IMR-90 (cell line): ENCODE measurements at regions not wholly inside any gene's neighbourhood (a gene's known extent, or its start where the extent isn't known, plus 50 kb on each side); places are given as distances from the start of the nearest gene placed in this dataset.

Experiments used
- ATAC-seq: fragments of 200-7000 bp; cut with Tn5 transposase; 2 replicates; pipeline ENCODE4 v1.9.1; 2020; ENCODE audit warnings: low read depth, mild to moderate bottlenecking, moderate library complexity
- BruUV-seq: library from RNA; stranded (reverse); fragments of 400-500 nt; replicated peaks from 2 replicates; lab custom pipeline; 2021; lab: Mats Ljungman, UMichigan
- CTCF ChIA-PET: fragments of 300-600 bp; formaldehyde crosslinking; extraction: SDS; loops from one replicate; lab custom pipeline; 2021; ENCODE audit warnings: antibody characterized with exemption; lab: Yijun Ruan, JAX
- POLR2A ChIA-PET: fragments of 300-600 bp; sonication (Branson Sonifier 250); formaldehyde crosslinking; loops from one replicate; lab custom pipeline; 2022; ENCODE audit warnings: antibody characterized with exemption; ENCODE audit not compliant: unreplicated experiment; lab: Charles Lee
- DNase-seq: peaks from one replicate; pipeline ENCODE4 v3.0.0; 2013
- H2AFZ ChIP-seq: replicated peaks from 2 replicates; pipeline ENCODE3; 2013; ENCODE audit warnings: low read length, mild to moderate bottlenecking; ENCODE audit not compliant: poor library complexity
- H2AK5ac ChIP-seq: 2 replicates; pipeline ENCODE4 v1.6.1; 2013; ENCODE audit warnings: low read depth, low read length, inconsistent platforms
- H2AK9ac ChIP-seq: replicated peaks from 2 replicates; pipeline ENCODE3; 2013; ENCODE audit warnings: mild to moderate bottlenecking, low read depth, low read length, moderate library complexity; ENCODE audit not compliant: poor library complexity
- H2BK120ac ChIP-seq: 2 replicates; pipeline ENCODE4 v1.6.1; 2013; ENCODE audit warnings: low read depth, low read length, inconsistent platforms
- H2BK15ac ChIP-seq: 3 replicates; pipeline ENCODE4 v1.6.1; 2013; ENCODE audit warnings: low read depth, low read length, inconsistent platforms
- H2BK20ac ChIP-seq: 2 replicates; pipeline ENCODE4 v1.6.1; 2013; ENCODE audit warnings: low read depth, mild to moderate bottlenecking, inconsistent platforms, low read length, moderate library complexity
- H2BK5ac ChIP-seq: 2 replicates; pipeline ENCODE4 v1.6.1; 2013; ENCODE audit warnings: mild to moderate bottlenecking, low read depth, low read length, inconsistent platforms; ENCODE audit not compliant: poor library complexity, severe bottlenecking
- H3K14ac ChIP-seq: replicated peaks from 2 replicates; pipeline ENCODE4 v1.6.1; 2013; ENCODE audit warnings: low read depth, low read length, inconsistent platforms
- H3K18ac ChIP-seq: 2 replicates; pipeline ENCODE4 v1.6.1; 2013; ENCODE audit warnings: low read depth, low read length, control low read depth
- H3K23ac ChIP-seq: 2 replicates; pipeline ENCODE4 v1.6.1; 2013; ENCODE audit warnings: low read depth, low read length, inconsistent platforms
- H3K27ac ChIP-seq: 2 replicates; pipeline ENCODE4 v1.5.1; 2013; ENCODE audit warnings: mild to moderate bottlenecking, control low read depth, low read length; ENCODE audit not compliant: insufficient read depth
- H3K27me3 ChIP-seq: 2 replicates; pipeline ENCODE4 v1.6.1; 2013; ENCODE audit warnings: low read length; ENCODE audit not compliant: control insufficient read depth, insufficient read depth
- H3K36me3 ChIP-seq: 2 replicates; pipeline ENCODE4 v1.6.1; 2013; ENCODE audit warnings: low read length, mixed read lengths; ENCODE audit not compliant: control insufficient read depth, insufficient read depth
- H3K4ac ChIP-seq: 2 replicates; pipeline ENCODE4 v1.6.1; 2013; ENCODE audit warnings: low read depth, low read length, inconsistent platforms
- H3K4me1 ChIP-seq: 2 replicates; pipeline ENCODE4 v1.6.1; 2013; ENCODE audit warnings: low read length, mixed read lengths; ENCODE audit not compliant: control insufficient read depth, insufficient read depth
- H3K4me2 ChIP-seq: 2 replicates; pipeline ENCODE4 v1.6.1; 2013; ENCODE audit warnings: low read depth, mild to moderate bottlenecking, control low read depth, low read length, moderate library complexity
- H3K4me3 ChIP-seq: 2 replicates; pipeline ENCODE4 v1.5.1; 2013; ENCODE audit warnings: low read depth, mild to moderate bottlenecking, control low read depth, low read length, moderate library complexity; ENCODE audit not compliant: insufficient read depth
- H3K56ac ChIP-seq: 2 replicates; pipeline ENCODE4 v1.6.1; 2013; ENCODE audit warnings: low read length, inconsistent platforms; ENCODE audit not compliant: insufficient read depth; ENCODE audit errors: extremely low read depth
- H3K79me1 ChIP-seq, 2 experiments: 2 replicates each; pipeline ENCODE4 v1.6.1; 2013; ENCODE audit warnings: low read length in 2 of 2, inconsistent platforms in 1 of 2, low read depth in 1 of 2
- H3K9ac ChIP-seq: 2 replicates; pipeline ENCODE4 v1.6.1; 2013; ENCODE audit warnings: low read depth, low read length, control low read depth
- H3K9me1 ChIP-seq: 2 replicates; pipeline ENCODE4 v1.6.1; 2013; ENCODE audit warnings: low read length, inconsistent platforms; ENCODE audit not compliant: insufficient read depth
- H3K9me3 ChIP-seq: 2 replicates; pipeline ENCODE4 v1.6.1; 2013; ENCODE audit warnings: low read length; ENCODE audit not compliant: control insufficient read depth, insufficient read depth
- H4K20me1 ChIP-seq: 2 replicates; pipeline ENCODE4 v1.6.1; 2013; ENCODE audit warnings: low read length, inconsistent platforms; ENCODE audit not compliant: insufficient read depth
- H4K5ac ChIP-seq: 2 replicates; pipeline ENCODE4 v1.6.1; 2013; ENCODE audit warnings: mild to moderate bottlenecking, low read depth, low read length, control low read depth
- H4K8ac ChIP-seq, 2 experiments: 2 replicates each; pipeline ENCODE4 v1.6.1; 2013; ENCODE audit warnings: low read depth in 2 of 2, low read length in 2 of 2, control low read depth in 1 of 2, inconsistent platforms in 1 of 2
- H4K91ac ChIP-seq: 2 replicates; pipeline ENCODE4 v1.6.1; 2013; ENCODE audit warnings: low read depth, low read length, inconsistent platforms; ENCODE audit not compliant: insufficient read depth
- FOS ChIP-seq: fragments of 150-350 bp; IDR thresholded peaks from 2 replicates; pipeline ENCODE4 v1.6.1; 2016; ENCODE audit warnings: low read depth, low read length
- MAFK ChIP-seq: IDR thresholded peaks from 2 replicates; pipeline ENCODE4 v1.6.1; 2012; ENCODE audit warnings: low read depth, low read length, improper control_type of control experiment
- RCOR1 ChIP-seq: IDR thresholded peaks from 2 replicates; pipeline ENCODE4 v1.6.1; 2012; ENCODE audit warnings: mild to moderate bottlenecking, low read length, improper control_type of control experiment; ENCODE audit not compliant: insufficient replicate concordance
- SMC3 ChIP-seq: fragments of 150-350 bp; IDR thresholded peaks from 2 replicates; pipeline ENCODE4 v1.6.1; 2016; ENCODE audit warnings: low read depth, mild to moderate bottlenecking, antibody characterized with exemption, low read length, moderate library complexity
- WGBS, 2 experiments: methylation state at CpG; one replicate each; pipeline versions ENCODE4 v1.1.5 to v1.1.7; 2013; ENCODE audit warnings: missing lambda C conversion rate in 2 of 2; ENCODE audit not compliant: insufficient read length in 1 of 2; ENCODE audit errors: extremely low coverage in 2 of 2; 5-methylcytosine and 5-hydroxymethylcytosine counted together
- dilution Hi-C: fragments of 300-500 bp; cut with HindIII; formaldehyde crosslinking; loops from one replicate; pipeline ENCODE4 v1.14.3; 2018; ENCODE audit warnings: low sequenced_read_pairs; ENCODE audit not compliant: unreplicated experiment
- in situ Hi-C: fragments of 300-500 bp; cut with MboI; formaldehyde crosslinking; loops from 3 replicates; pipeline ENCODE4 v1.14.3; 2019; ENCODE audit warnings: low sequenced_read_pairs, inconsistent platforms, mixed read lengths
- intact Hi-C: fragments of 100-400 bp; cut with micrococcal nuclease; formaldehyde crosslinking; loops from 2 replicates; pipeline ENCODE4 v1.10.0; 2022
- TF ChIP-seq, protein P1 (sequence below): conservative IDR thresholded peaks from 2 replicates; pipeline ENCODE4 v1.5.1; 2012; ENCODE audit warnings: mild to moderate bottlenecking, low read depth, low read length, improper control_type of control experiment

DNA sequence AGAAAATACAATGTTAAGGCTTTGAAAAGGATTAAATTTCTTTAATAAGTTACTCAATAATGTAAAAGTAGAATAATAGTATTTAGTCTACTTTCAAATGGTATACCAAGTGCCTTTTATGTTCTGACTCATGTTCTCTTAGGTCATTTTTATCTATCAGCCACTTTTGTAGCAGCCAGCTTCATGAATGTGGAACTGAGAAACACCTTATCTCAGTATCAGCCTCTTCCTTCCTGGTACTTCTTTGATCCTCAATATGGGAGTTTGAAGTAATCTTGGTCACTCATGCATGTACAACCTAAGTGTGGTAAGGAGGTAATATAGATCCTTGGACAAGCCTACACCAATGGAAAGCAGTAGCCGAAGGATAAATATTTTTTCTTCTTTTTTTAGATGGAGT lies 180.4 kb upstream of the NRXN1 start:
- Histone ChIP-seq H3K14ac (no peak overlapping the region), H2AFZ (no peak overlapping the region), H3K27ac (no peak overlapping the region), H3K23ac (no peak overlapping the region), H2BK5ac (no peak overlapping the region), H2AK5ac (no peak overlapping the region), H3K4me2 (no peak overlapping the region), H3K27me3 (no peaks in the 10 kb centered on the region), H2BK20ac (no peak overlapping the region), H2BK15ac (no peak overlapping the region), H3K18ac (no peak overlapping the region), H4K20me1 (no peaks in the 10 kb centered on the region), H3K4me3 (no peak overlapping the region), H3K4me1 (no peaks in the 10 kb centered on the region), H4K5ac (no peak overlapping the region), H3K9me3 (no peaks in the 10 kb centered on the region), H3K36me3 (no peaks in the 10 kb centered on the region), H3K79me1 (no peaks in the 10 kb centered on the region), H4K8ac (no peak overlapping the region), H4K91ac (no peak overlapping the region), H3K4ac (no peak overlapping the region), H3K9ac (no peak overlapping the region), H3K56ac (no peak overlapping the region; the same call in 1 of the 2 replicates), H3K9me1 (no peaks in the 10 kb centered on the region), H2BK120ac (no peak overlapping the region), H2AK9ac (no peak overlapping the region)
- dilution Hi-C loops: no loop called here
- ChIA-PET CTCF (no interaction called here), POLR2A (no interaction called here)
- intact Hi-C loops: no loop called here
- ATAC-seq (no peak), DNase-seq (no peak)
- BruUV-seq: no TSS peak
- no CpG with 5 or more reads among the region's 1 CpG for WGBS, 2 experiments
- TF ChIP-seq SMC3 (no peak), FOS (no peak), RCOR1 (no peak), MAFK (no peak)
- TF ChIP-seq, protein P1, sequence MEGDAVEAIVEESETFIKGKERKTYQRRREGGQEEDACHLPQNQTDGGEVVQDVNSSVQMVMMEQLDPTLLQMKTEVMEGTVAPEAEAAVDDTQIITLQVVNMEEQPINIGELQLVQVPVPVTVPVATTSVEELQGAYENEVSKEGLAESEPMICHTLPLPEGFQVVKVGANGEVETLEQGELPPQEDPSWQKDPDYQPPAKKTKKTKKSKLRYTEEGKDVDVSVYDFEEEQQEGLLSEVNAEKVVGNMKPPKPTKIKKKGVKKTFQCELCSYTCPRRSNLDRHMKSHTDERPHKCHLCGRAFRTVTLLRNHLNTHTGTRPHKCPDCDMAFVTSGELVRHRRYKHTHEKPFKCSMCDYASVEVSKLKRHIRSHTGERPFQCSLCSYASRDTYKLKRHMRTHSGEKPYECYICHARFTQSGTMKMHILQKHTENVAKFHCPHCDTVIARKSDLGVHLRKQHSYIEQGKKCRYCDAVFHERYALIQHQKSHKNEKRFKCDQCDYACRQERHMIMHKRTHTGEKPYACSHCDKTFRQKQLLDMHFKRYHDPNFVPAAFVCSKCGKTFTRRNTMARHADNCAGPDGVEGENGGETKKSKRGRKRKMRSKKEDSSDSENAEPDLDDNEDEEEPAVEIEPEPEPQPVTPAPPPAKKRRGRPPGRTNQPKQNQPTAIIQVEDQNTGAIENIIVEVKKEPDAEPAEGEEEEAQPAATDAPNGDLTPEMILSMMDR: no peak
- in situ Hi-C loops: no loop called here
